HG03025 (cell line): ENCODE measurements at regions not wholly inside any gene's neighbourhood (a gene's known extent, or its start where the extent isn't known, plus 50 kb on each side); places are given as distances from the start of the nearest gene placed in this dataset.

Source experiments
- ATAC-seq: cut with Tn5 transposase; IDR thresholded peaks from one replicate; pipeline ENCODE4 v1.9.1; 2021; ENCODE audit warnings: mild to moderate bottlenecking, moderate library complexity; ENCODE audit not compliant: unreplicated experiment, low FRiP score

- no peak for ATAC-seq
Observed at GRCh38 chr2:65532326-65532725, 99.9 kb upstream of the SPRED2 start.

GRCh38 chr2:65530547-65531320 lies 98.3 kb upstream of the SPRED2 start:
- no peak for ATAC-seq

- no peak for ATAC-seq
Observed at GRCh38 chr2:65529419-65529818, 97.0 kb upstream of the SPRED2 start.

- no peak for ATAC-seq
Observed at GRCh38 chr2:65528241-65528574, 95.8 kb upstream of the SPRED2 start.

- ATAC-seq = no peak
Observed at GRCh38 chr2:65527451-65528240, 95.2 kb upstream of the SPRED2 start.

- no peak for ATAC-seq
Observed at GRCh38 chr2:65525616-65526231, 93.3 kb upstream of the SPRED2 start.

- no peak for ATAC-seq
Observed at GRCh38 chr2:65522922-65523321, 90.5 kb upstream of the SPRED2 start.

GRCh38 chr2:65518751-65519150 lies 86.4 kb upstream of the SPRED2 start:
- ATAC-seq = no peak

GRCh38 chr2:65514555-65515195 lies 82.3 kb upstream of the SPRED2 start:
- no peak for ATAC-seq

GRCh38 chr2:65512783-65513182 lies 80.4 kb upstream of the SPRED2 start:
- ATAC-seq = no peak

- no peak for ATAC-seq
Observed at GRCh38 chr2:65511306-65511705, 78.9 kb upstream of the SPRED2 start.

GRCh38 chr2:65508225-65508624 lies 75.8 kb upstream of the SPRED2 start:
- ATAC-seq = no peak

GRCh38 chr2:65507102-65508069 lies 75.0 kb upstream of the SPRED2 start:
- no peak for ATAC-seq

- ATAC-seq = no peak
Observed at GRCh38 chr2:65504814-65505697, 72.7 kb upstream of the SPRED2 start.

GRCh38 chr2:65504201-65504600 lies 71.8 kb upstream of the SPRED2 start:
- no peak for ATAC-seq

- ATAC-seq = no peak
Observed at GRCh38 chr2:65503746-65504145, 71.3 kb upstream of the SPRED2 start.

- no peak for ATAC-seq
Observed at GRCh38 chr2:65501836-65502235, 69.4 kb upstream of the SPRED2 start.

- peak; percentile 35 for ATAC-seq
Observed at GRCh38 chr2:65501074-65501473, 68.7 kb upstream of the SPRED2 start.
